OCI-LY7 (cell line): ENCODE measurements at regions not wholly inside any gene's neighbourhood (a gene's known extent, or its start where the extent isn't known, plus 50 kb on each side); places are given as distances from the start of the nearest gene placed in this dataset.

ENCODE experiments used
- EZH2phosphoT487 ChIP-seq: fragments of 200-600 bp; sonication (generic); IDR thresholded peaks from 2 replicates; pipeline ENCODE4 v1.6.1; 2018; ENCODE audit warnings: low read depth, borderline replicate concordance, mild to moderate bottlenecking, mixed run types, antibody characterized with exemption, low read length, moderate library complexity, mixed read lengths
- TF ChIP-seq, protein P1 (sequence below): fragments of 200-600 bp; sonication (generic); conservative IDR thresholded peaks from 2 replicates; pipeline ENCODE4 v1.5.1; 2014; ENCODE audit warnings: mild to moderate bottlenecking, antibody characterized with exemption, low read length, moderate library complexity, mixed read lengths

DNA sequence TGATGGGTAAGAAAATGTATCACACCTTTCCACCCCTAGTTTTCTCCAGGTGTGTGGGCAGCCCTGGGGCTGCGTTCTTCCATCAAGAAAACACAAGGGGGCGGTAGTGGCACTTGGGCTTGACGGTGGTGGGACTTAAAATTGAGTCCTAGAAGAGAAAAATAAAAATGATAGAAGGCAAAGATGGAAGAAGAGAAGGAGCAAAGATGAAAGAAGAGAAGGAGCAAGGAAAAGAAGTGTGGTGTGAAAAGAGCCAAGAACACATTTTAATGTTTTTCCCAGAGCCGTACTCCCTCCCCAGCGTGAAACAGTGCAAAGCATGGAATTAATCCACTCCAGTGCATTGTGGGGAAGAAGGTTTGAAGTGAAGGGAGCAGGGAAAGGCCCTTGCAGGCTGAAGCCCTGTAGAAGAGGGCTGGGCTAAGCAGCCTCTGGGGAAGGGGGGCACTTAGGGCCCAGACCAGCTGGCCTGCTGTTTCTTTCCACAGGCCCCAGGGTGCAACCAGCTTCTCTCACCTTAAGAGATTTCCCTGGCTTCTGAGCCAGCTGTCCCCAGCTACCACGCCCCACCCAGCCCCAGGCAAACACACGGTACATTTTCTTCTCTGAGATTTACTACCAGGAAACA is 256.8 kb downstream of the RNF152 start:
- TF ChIP-seq, protein P1, sequence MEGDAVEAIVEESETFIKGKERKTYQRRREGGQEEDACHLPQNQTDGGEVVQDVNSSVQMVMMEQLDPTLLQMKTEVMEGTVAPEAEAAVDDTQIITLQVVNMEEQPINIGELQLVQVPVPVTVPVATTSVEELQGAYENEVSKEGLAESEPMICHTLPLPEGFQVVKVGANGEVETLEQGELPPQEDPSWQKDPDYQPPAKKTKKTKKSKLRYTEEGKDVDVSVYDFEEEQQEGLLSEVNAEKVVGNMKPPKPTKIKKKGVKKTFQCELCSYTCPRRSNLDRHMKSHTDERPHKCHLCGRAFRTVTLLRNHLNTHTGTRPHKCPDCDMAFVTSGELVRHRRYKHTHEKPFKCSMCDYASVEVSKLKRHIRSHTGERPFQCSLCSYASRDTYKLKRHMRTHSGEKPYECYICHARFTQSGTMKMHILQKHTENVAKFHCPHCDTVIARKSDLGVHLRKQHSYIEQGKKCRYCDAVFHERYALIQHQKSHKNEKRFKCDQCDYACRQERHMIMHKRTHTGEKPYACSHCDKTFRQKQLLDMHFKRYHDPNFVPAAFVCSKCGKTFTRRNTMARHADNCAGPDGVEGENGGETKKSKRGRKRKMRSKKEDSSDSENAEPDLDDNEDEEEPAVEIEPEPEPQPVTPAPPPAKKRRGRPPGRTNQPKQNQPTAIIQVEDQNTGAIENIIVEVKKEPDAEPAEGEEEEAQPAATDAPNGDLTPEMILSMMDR: peak; percentile 77
- TF ChIP-seq EZH2phosphoT487: no peak
